GM12874 (cell line): ENCODE measurements at regions not wholly inside any gene's neighbourhood (a gene's known extent, or its start where the extent isn't known, plus 50 kb on each side); places are given as distances from the start of the nearest gene placed in this dataset.

ENCODE experiments used
- CTCF ChIP-seq: IDR thresholded peaks from 2 replicates; pipeline ENCODE4 v1.5.1; 2011; ENCODE audit warnings: low read depth, mild to moderate bottlenecking, control low read depth, low read length, moderate library complexity; ENCODE audit not compliant: insufficient read depth

DNA sequence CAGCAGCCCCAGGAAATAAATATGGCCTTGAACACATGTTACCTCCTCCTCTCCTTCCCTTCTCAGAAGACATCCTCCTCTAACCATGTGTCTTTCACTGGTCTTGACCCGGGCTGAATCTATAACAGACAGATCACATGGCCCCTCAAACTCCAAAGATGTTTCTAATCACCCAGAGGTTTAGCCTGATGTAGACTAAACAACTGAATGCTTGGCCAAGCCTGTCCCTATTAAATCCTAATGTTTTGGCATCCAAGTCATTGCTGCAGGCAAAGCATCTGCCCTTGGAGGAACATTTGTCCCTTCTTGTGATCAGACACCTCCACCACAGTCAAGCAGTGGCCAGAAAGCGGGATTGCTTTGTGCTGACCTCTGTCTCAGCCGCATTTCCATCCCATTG, 65.5 kb downstream of the ANKRD60 start:
- TF ChIP-seq CTCF, result no peak

DNA sequence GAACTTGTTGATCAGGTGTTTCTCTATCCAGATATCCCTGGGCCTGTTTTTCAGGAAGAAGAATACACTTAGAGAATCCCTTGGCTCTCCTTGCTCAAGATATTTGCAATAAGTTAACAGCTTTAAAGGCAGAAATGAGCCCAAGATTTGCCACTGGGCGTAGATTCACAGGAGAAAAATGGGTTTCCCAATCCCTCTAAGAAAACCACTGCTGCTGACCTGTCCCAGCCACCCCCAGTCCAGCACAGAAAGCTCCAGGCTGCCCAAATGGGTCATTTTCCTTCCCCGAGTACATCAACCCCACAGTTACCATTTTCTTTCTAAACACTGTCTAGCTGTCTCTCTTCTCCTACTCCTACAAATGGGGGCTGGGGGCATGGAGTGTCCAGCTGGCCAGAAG, 67.3 kb downstream of the ANKRD60 start:
- no peak for TF ChIP-seq CTCF

GRCh38 chr20:58160451-58161061, 67.9 kb downstream of the ANKRD60 start:
- no peak for TF ChIP-seq CTCF

- TF ChIP-seq CTCF, result peak; percentile 10; the same call in 1 of the 2 replicates
Observed at GRCh38 chr20:58155148-58155925, 73.1 kb downstream of the ANKRD60 start.

GRCh38 chr20:58154113-58154512, 74.3 kb downstream of the ANKRD60 start:
- TF ChIP-seq CTCF, result no peak

GRCh38 chr20:58153121-58153520, 75.3 kb downstream of the ANKRD60 start:
- no peak for TF ChIP-seq CTCF

GRCh38 chr20:58150772-58151171, 77.7 kb downstream of the ANKRD60 start:
- no peak for TF ChIP-seq CTCF
